NCI-H1417 (cell line): ENCODE measurements at regions not wholly inside any gene's neighbourhood (a gene's known extent, or its start where the extent isn't known, plus 50 kb on each side); places are given as distances from the start of the nearest gene placed in this dataset.
"Not testable (repeated sequence)": the region's sequence is repeated elsewhere in the genome, so short reads cannot be mapped to it uniquely, and the experiment has no call there.

Experiments used
- DNase-seq, 3 experiments: peaks; one replicate each; lab custom pipeline; 2025; lab: John Stamatoyannopoulos, UW

DNA sequence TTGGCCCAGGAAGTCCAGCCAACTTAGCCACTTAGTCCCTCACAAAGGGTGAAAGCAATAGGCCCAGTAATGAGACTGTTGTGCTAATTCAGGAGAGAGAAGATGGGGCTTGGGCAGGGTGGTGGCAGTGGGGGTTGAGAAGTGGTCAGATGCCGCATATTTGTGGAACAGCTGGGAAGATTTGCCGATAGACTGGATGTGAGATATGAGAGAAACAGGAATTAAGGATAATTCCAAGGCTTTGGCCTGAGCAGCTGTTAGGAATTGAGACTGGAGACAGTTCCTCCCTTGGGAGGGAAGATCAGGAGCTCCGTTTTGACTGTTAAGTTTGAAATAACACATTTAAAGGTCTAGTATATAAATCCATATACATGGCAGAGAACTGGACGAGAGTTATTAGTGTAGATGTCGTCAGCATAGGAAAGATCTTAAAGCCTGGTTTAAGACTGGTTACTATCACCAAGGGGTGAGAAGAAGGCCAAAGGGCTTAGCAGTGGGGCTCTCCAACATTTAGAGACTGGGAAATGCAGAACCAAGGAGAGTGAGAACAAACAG is 323.7 kb upstream of the FAM78B start:
- DNase-seq = no peak

DNA sequence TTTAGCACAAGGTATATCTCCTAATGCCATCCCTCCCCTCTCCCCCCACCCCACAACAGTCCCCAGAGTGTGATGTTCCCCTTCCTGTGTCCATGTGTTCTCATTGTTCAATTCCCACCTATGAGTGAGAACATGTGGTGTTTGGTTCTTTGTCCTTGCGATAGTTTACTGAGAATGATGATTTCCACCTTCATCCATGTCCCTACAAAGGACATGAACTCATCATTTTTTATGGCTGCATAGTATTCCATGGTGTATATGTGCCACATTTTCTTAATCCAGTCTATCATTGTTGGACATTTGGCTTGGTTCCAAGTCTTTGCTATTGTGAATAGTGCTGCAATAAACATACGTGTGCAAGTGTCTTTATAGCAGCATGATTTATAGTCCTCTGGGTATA is 327.0 kb upstream of the FAM78B start:
- not testable (repeated sequence) for DNase-seq

DNA sequence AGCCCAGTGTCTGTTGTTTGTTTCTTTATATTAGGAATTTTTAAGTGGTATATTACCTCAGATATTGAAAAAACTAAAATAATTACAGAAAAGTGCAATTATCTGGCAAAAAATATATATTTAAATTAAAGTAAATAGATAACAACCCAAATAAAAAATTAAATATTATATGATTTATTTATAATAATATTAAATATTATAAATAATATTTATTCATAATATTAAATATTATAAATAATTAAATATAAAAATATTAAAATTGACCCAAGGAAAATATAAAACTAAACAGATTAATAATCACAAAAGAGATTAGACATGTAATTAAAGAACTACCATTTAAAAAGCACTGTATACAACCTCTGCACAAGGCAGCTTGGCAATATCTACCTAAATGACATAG is 331.9 kb upstream of the POGK start:
- no peak for DNase-seq

DNA sequence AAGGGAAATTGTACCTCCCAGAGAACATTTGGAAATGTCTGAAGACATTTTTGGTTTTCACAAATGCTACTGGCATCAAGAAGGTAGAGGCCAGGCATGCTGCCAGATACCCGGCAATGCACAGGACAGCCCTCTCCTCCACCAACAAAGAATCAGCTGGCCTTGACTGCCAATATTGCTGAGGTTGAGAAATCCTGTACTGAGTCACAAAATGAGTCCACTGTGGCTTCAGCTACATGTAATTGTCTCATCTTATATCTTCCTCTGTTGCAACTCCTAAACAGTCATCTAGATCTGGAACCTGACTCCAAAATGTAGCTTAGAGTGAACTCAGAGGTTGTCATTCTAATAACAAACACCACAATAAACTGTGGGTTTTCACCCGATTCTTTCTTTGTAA is 327.5 kb upstream of the POGK start:
- no peak for DNase-seq

DNA sequence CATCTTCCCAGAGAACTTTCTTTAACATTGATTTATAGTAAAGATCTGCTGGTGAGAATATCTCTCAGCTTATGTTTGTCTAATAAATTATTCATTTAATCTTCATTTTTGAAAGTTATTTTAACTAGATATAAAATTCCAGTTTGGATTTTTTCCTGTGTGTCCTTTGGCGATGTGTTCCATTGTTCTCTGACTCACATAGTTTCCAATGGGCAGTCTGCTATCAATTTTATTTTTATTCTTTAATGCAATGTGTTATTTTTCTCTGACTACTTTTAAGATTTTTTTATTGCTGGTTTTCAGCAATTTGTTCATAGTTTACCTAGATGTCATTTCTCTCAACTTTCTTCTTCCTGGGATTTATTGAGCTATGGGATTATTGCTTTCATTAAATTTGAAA is 325.2 kb upstream of the POGK start:
- no peak for DNase-seq

DNA sequence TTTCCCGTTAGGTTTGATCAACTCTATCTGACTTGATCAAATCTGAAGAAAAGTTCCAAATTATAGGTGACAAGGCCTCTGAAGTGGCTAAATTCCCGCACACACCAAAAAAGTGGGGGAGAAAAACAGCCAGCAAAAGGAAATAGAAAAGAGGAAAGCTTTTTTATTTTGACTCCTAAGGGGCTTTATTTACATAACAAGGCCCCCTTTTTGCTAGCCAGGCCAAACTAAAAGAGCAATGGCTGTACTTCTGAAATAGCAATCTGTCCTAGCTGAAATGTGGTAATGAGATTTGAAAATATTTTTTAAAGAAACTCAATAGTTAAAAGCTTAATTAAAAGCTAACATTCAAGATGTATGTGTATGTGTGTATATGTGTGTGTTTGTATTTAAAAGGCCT is 311.5 kb upstream of the POGK start:
- no peak for DNase-seq

DNA sequence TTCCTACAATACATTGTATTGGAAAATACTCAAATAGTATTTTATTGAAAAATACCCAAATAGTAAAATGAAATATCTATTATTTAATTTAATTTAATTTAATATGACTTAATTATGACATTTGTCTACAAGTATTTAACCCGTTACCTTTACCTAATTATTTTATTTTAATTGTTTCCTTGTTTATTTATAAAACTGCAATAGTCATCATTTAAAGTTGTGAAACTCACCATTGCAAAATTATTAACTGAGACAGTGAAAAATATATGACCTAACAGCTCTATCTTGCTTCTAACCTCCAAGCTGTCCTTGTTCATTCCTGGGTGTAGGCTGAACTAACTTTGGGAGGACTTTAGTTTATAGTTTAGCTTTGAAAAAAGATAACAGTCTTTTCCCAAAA is 300.6 kb upstream of the POGK start:
- DNase-seq = no peak

DNA sequence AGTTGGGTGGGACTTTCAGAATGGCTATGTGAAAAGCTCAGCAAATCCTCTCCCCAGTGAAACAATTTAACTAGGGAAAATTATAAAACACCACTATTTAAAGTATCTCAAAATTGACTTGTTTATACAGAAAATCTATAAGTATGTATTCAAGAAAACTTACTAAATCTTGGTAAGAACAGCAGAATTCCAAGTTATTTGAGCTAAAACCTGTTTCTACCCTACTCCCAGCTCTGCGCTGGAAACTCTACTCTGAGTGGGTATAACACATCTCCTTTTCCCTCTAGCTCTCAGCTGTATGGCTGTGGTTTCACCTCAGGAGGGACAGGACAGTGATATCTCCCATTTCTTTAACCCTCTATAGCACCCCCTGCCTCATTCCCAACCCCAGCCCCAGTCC is 295.2 kb upstream of the POGK start:
- DNase-seq = no peak

DNA sequence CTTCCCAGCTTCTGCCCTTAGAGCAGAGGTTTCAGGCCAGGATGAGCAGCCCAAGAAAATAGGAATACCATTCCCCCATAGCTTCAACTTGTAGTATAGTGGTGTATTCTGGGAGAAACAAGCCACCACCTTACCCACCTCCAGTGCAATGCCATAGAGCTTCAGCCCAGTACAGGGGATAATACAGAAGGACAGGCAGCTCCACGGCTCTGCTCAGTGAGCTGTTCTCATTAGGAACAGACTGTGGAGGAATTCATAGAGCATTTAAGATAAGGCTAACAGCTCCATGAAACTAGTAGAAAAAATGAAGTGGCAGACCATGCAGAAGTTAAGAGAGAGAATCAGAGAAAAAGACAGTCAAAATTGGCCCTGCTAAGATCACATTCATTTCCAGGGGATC is 294.7 kb upstream of the POGK start:
- DNase-seq = no peak

DNA sequence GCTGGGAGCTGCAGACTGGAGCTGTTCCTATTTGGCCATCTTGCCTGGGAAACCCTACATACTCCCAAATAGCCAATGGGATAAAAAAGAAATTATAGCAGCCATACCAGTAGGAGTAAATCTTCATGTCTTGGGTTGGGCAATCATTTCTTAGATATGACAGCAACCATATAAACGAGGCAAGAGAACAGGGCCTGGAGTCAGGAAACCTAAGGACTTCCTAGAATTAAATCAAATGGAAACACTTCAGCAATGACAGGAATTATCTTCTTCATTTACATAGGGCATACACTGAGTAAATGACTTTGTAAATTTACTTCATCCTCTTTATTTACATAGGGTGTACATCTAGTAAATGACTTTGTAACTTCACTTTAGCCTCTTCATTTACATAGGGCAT is 286.6 kb upstream of the POGK start:
- no peak for DNase-seq

DNA sequence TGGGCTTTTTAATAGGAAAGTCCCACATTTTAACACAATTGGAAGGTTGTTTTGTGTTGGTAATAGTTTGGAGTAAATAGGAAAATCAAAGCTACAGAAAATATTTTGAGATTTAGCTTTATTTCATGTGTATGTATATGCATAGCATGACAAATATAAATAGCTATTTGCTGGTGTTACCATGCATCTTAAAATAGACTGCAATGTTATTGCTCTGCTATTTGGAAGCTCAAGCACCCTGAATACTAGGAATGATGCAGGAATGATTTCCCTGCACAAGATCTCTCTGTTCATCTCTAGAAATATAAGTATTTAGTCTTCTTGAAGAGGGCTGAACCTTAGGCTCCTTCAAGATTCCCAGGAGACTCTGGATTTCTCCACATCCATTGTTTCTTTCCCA is 268.3 kb upstream of the POGK start:
- no peak for DNase-seq

DNA sequence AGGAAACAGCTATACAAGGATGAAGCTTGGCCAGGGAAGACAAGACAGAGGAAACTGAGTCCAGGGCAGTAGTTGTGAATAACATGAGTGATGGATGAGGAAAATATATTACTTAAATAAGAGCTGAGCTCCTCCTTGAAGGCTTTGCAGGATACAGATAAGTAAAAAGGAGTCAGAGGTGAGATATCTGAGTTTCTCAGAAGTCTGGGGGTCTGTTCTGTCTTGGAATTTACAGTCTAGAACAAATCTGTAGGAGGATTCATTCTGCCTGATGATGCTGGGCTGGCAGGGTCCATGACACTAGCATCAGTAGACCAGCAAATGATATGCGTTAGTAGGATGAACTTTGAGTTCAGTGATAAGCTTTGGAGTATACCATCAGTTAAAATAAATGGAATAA is 266.1 kb upstream of the POGK start:
- DNase-seq = no peak

DNA sequence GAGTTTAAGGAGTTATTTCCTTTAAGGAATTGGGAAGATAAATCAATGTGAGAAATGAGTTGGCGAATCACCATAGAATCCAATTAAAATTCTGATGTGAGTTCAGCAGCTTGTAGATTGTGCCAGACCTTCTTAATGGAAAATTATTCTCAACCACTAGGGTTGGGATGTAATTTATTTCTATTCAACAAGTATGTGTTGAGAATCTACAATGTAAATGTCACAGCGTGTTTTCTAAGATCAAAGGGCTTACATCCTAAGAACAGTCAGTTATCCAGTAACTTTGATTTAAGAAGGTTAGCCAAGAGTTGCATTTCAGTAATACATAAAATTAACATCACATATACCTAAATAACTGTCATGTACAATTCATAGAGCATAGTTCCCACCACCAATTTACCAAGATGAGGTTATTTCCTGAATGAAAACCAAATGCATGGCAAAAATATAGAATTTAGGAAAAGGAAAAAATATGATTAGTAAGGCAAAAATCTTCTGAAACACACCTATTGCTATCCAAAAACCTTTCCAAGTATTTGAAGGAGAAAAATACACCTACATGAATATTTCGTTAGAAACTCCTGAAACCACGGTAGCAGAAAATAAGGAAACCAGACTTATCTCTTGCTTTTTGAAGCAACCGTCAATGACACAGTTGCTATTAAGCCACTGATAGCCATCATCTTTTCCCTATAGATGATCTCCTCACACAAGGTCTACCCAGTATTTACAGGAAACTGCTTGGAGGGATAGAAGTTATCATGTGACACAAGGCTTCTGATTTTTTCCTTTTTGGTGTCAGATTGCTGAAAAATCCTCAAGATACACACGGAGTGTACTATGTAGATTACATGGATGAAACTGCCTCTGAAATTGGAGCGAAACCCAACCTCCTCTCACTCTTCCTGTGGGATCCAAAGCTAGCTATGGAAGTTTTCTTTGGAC is 259.4 kb upstream of the POGK start:
- DNase-seq = no peak

DNA sequence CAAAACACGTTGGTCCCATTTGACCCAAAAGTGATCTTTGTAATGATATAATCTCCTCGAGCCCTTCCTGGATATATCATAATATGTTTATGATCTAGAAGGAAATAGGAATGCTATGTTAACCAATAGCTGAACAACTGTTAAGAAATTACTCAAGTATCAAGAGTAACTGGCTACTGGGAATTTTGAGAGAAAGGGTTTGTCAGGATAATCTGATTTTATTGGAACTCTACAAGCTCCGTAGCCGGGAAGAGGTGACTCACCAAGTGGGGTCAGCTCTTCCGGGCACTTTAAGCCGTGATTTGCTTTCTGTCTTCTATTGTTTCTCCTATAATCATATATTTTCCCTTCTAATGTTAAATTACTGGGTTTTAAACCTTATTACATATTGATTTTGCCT is 250.5 kb upstream of the POGK start:
- DNase-seq = no peak

DNA sequence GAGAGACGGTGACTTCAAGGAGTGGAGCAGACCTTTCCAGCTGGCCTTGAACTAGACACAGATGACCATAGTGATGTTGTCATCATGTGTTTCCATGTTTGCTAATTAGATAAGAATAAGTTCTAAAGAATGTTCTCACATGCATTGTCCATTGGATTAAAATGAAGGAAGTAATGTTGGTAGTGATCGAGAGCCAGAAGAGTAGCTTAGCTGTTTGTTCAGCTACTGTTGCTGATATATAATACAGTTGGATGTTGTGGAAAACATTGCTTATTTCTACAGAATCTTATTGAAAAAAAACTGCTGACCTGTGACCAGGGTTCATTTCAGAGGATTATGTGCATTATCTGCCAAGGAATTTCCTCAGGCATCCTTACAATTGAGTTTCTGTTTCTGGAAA is 249.1 kb upstream of the POGK start:
- DNase-seq = no peak

DNA sequence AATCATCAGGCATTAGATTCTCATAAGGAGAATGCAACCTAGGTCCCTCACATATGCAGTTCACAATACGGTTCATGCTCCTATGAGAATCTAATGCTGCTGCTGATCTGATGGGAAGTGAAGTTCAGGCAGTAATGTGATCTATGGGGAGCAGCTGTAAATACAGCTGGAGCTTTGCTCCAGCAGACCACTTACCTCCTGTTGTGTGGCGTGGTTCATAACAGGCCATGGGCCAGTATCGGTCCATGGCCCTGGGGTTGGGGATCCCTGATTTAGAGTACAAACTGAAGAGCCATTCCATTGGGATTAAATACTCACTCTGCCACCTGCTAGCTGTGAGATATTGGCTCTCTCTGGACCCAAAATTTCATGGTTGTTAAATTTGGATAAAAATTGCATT is 244.6 kb upstream of the POGK start:
- no peak for DNase-seq

DNA sequence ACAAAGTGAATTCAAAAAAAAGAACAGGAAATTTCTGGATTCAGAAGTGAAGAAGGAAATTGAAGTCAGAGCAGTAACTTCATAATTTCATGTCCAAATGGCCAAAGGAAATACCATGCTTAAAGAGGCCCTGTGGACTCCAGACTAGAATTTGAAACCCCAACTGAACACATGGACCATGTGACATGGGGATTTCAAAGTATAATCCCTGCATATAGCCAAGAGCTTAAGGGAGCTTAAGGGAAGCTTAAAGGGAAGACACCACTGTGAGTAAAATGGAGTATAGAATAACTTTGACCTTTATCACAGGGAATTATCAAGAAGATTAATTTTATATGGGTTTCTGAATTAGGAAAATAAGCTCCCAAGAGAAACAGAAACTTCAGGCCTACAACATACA is 241.8 kb upstream of the POGK start:
- DNase-seq = no peak

DNA sequence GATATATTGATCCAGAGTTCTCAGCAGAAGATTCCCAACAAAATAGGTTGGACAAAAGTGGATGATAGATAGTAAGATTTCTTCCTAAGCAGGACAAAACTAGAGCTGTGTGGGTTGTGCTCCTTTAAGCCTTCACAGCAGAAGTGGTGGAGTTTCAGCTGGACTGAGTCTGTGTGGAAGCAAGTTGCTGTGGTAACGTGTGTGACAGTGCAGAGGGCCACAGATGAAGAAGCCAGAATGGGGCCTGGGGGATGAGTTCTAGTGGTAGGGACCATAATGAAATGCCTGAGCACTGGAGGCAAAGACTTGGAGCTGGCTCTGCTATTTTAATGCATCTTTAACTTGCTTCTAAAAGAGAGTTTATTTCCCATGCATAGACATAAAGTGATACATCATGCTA is 238.7 kb upstream of the POGK start:
- DNase-seq = no peak

DNA sequence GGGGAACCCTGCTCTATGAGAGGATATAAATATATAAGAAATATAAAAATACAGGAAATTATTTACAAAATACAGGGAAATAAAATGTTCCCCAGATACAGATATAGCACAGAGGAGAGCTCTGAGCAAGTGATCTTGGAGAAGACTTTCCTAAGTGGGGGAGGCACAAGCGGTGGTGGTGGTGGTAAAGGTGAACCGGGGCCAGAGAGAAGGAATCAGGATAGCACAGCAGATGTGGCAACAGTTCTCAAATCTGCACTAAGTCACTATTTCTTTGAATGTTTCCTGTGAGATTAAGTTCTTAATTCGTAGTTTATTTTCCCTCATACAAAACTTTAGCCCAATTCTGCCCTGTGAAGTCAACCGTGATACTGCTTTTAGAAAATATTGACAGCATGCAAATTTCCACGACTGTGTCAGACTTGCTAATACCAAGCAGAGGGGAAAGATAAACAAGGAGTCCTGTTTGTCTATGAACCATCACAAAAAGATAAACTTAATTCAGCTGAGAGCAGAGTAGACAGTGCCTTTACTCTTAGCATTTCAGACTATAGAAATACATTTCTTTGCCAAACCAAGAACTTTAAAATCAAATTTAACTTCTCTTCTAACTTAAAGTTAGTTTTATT is 237.5 kb upstream of the POGK start:
- DNase-seq = no peak

DNA sequence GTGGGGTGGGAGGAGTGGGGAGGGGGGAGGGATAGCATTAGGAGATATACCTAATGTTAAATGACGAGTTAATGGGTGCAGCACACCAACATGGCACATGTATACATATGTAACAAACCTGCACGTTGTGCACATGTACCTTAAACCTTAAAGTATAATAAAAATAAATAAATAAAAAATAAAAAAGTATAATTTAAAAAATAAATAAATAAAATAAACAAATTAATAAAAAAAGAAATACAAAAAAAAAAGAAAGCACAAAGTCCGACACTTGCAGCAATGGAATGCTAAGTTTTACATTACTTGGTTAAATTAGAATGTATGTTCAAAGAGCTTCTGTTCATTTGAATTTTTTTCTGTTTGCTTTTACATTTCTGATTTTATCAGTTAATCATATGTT is 236.5 kb upstream of the POGK start:
- DNase-seq = not testable (repeated sequence)

DNA sequence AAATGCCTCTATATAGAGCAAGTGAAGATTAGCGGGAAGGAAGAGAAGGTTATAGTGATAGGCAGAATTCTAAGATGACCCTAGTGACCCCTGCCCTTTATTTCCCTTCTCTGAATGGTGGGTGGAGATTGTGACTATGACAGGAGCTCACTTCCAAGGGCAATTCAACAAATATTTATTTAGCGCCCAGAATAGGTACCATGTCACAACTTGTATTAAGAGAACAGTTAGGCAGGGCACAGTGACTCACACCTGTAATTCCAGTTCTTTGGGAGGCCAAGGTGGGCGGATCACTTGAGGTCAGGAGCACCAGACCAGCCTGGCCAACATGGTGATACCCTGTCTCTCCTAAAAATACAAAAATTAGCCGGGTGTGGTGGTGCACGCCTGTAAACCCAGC is 236.0 kb upstream of the POGK start:
- peak in 1 of 3 experiments; percentile 22 for DNase-seq

DNA sequence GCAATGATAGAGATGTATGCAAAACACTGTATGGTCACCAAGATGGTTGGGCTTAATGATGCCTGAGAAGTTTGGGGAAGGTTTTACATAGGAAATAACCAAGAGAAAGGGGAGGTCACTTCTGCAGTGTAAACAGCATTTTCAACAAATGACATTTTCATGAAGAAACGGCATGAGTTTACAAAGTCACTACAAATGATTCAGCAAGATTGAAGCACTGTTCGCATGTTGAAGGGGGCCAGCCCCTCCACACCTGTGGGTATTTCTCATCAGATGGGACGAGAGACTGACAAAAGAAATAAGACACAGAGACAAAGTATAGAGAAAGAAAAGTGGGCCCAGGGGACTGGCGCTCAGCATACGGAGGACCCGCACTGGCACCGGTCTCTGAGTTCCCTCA is 234.1 kb upstream of the POGK start:
- DNase-seq = no peak

DNA sequence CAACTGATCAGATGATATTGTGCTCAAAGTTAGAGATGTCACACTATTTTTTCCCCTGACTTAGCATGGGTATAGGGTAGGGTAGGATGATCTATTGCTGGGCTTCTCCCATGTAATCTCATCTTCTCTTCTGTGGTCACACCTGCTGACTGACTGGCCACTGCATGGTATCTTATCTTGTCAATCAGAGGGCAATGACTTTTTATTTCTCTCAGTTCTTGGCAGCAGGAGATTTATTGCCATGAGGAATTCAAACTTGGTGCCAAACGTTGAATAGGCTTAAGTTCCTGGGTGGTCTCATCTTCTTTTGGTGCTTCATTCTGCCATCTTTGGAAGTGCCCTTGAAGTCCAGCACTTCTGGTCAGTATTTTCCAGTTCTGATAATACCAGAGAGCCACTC is 226.4 kb upstream of the POGK start:
- DNase-seq = no peak
